Breast epithelium (tissue), 4 donors: ENCODE measurements at regions not wholly inside any gene's neighbourhood (a gene's known extent, or its start where the extent isn't known, plus 50 kb on each side); places are given as distances from the start of the nearest gene placed in this dataset.

ENCODE experiments used
- DNase-seq, 2 donors: peaks; one replicate each; pipeline ENCODE4 v3.0.0-alpha.2; 2019; ENCODE audit warnings: low spot score in 2 of 2
- H3K27ac ChIP-seq, 2 donors: fragments of 200-600 bp; sonication (generic) in 1 of 2; one replicate each; pipeline ENCODE4 v1.5.1; 2016 to 2019; ENCODE audit warnings: mild to moderate bottlenecking in 1 of 2
- H3K27me3 ChIP-seq, 2 donors: fragments of 200-600 bp; sonication (generic) in 1 of 2; one replicate each; pipeline versions ENCODE4 v1.5.1 to v1.6.0; 2017 to 2019; ENCODE audit warnings: control low read depth in 1 of 2, mild to moderate bottlenecking in 1 of 2
- H3K36me3 ChIP-seq: fragments of 200-600 bp; one replicate; pipeline ENCODE4 v1.5.1; 2019
- H3K4me1 ChIP-seq, 2 donors: fragments of 200-600 bp; sonication (generic); one replicate each; pipeline ENCODE4 v1.5.1; 2016 to 2019; ENCODE audit warnings: control low read depth in 1 of 2
- H3K4me3 ChIP-seq, 3 donors: fragments of 200-600 bp; sonication (generic); 1 replicate in 2 of 3; 2 replicates in 1 of 3; pipeline ENCODE4 v1.5.1; 2016 to 2019; ENCODE audit warnings: mild to moderate bottlenecking in 3 of 3, moderate library complexity in 2 of 3
- H3K9me3 ChIP-seq, 2 donors: fragments of 200-600 bp; sonication (generic) in 1 of 2; one replicate each; pipeline ENCODE4 v1.5.1; 2016 to 2019; ENCODE audit warnings: control low read depth in 1 of 2
- POLR2A ChIP-seq: fragments of 450-650 bp; IDR thresholded peaks from one replicate; pipeline ENCODE4 v1.6.1; 2016; ENCODE audit warnings: antibody characterized with exemption, mild to moderate bottlenecking, moderate library complexity
- POLR2AphosphoS5 ChIP-seq, 3 donors: sonication (generic); formaldehyde crosslinking; IDR thresholded peaks; one replicate each; pipeline ENCODE4 v1.6.1; 2017; ENCODE audit warnings: antibody characterized with exemption in 3 of 3
- intact Hi-C: fragments of 100-400 bp; cut with DNase I; formaldehyde crosslinking; loops from one replicate; pipeline ENCODE4 v1.15.1; 2023; ENCODE audit warnings: low total_unique reads
- TF ChIP-seq, protein P1 (sequence below), 3 donors: fragments of 450-650 bp; IDR thresholded peaks; one replicate each; pipeline ENCODE4 v1.5.1; 2016 to 2017; ENCODE audit warnings: antibody characterized with exemption in 3 of 3, mild to moderate bottlenecking in 3 of 3, moderate library complexity in 3 of 3

- DNase-seq: no peak
Measured at GRCh38 chr18:75521816-75522215, 94.3 kb upstream of the SMIM21 start.

DNA sequence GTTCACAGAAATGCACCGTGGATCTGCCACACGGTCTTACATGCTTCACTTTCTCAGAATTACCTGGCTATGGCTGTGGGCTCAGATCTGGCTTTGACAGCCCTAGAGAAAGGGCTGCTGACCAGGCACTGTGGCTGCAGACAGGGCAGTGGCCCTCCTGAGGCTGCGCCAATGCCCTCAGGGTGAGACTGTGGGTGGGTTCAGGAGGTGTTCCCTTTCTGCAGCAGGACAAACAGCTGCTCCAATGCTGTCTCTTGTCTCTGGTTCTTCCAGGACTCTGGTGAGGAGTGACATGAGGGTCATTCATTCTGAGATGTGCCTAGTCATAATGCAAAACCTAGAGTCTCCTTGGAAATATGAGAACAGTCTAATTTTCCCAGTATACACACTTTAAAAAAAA, 90.5 kb upstream of the SMIM21 start:
- Histone ChIP-seq H3K9me3 (peaks cover 7 to 9% of the 10 kb centered on the region in 2 donors), H3K27ac (no peak overlapping the region), H3K27me3 (no peaks in the 10 kb centered on the region), H3K4me1 (no peaks in the 10 kb centered on the region), H3K4me3 (no peak overlapping the region), H3K36me3 (no peaks in the 10 kb centered on the region)
- DNase-seq: no peak
- intact Hi-C loops: no loop called here
- TF ChIP-seq POLR2A (no peak), POLR2AphosphoS5 (IDR thresholded peaks at IDR 0.05) (no peak)
- TF ChIP-seq, protein P1, sequence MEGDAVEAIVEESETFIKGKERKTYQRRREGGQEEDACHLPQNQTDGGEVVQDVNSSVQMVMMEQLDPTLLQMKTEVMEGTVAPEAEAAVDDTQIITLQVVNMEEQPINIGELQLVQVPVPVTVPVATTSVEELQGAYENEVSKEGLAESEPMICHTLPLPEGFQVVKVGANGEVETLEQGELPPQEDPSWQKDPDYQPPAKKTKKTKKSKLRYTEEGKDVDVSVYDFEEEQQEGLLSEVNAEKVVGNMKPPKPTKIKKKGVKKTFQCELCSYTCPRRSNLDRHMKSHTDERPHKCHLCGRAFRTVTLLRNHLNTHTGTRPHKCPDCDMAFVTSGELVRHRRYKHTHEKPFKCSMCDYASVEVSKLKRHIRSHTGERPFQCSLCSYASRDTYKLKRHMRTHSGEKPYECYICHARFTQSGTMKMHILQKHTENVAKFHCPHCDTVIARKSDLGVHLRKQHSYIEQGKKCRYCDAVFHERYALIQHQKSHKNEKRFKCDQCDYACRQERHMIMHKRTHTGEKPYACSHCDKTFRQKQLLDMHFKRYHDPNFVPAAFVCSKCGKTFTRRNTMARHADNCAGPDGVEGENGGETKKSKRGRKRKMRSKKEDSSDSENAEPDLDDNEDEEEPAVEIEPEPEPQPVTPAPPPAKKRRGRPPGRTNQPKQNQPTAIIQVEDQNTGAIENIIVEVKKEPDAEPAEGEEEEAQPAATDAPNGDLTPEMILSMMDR (IDR thresholded peaks at IDR 0.05): no peak

More at GRCh38 chr18:75521816-75522215, 94.3 kb upstream of the SMIM21 start:
- intact Hi-C loops: no loop called here
- Histone ChIP-seq H3K27me3 (no peaks in the 10 kb centered on the region), H3K36me3 (no peaks in the 10 kb centered on the region), H3K9me3 (no peaks in the 10 kb centered on the region), H3K27ac (no peak overlapping the region), H3K4me3 (no peak overlapping the region), H3K4me1 (no peaks in the 10 kb centered on the region)
- TF ChIP-seq POLR2AphosphoS5 (IDR thresholded peaks at IDR 0.05) (no peak), POLR2A (no peak)
- TF ChIP-seq, protein P1 (IDR thresholded peaks at IDR 0.05): no peak

GRCh38 chr18:75517286-75517685, 89.8 kb upstream of the SMIM21 start:
- intact Hi-C loops: no loop called here
- Histone ChIP-seq H3K27ac (no peak overlapping the region), H3K4me1 (no peaks in the 10 kb centered on the region), H3K4me3 (no peak overlapping the region), H3K27me3 (no peaks in the 10 kb centered on the region), H3K9me3 (peaks cover 7 to 14% of the 10 kb centered on the region in 2 donors), H3K36me3 (no peaks in the 10 kb centered on the region)
- DNase-seq: no peak
- TF ChIP-seq POLR2A (no peak), POLR2AphosphoS5 (IDR thresholded peaks at IDR 0.05) (no peak)
- TF ChIP-seq, protein P1 (IDR thresholded peaks at IDR 0.05): no peak

- intact Hi-C loops: loop anchor here (10.0 kb wide), 1 partner anchor 933 kb away; no protein-coding TSS in a partner anchor
- Histone ChIP-seq H3K27me3 (no peaks in the 10 kb centered on the region), H3K27ac (no peak overlapping the region), H3K36me3 (no peaks in the 10 kb centered on the region), H3K9me3 (peaks cover 0 to 4% of the 10 kb centered on the region in 2 donors), H3K4me1 (no peaks in the 10 kb centered on the region), H3K4me3 (no peak overlapping the region)
- no peak for DNase-seq
- TF ChIP-seq POLR2AphosphoS5 (IDR thresholded peaks at IDR 0.05) (no peak), POLR2A (no peak)
- TF ChIP-seq, protein P1 (IDR thresholded peaks at IDR 0.05): no peak
Measured at GRCh38 chr18:75507636-75508035, 80.1 kb upstream of the SMIM21 start.

DNA sequence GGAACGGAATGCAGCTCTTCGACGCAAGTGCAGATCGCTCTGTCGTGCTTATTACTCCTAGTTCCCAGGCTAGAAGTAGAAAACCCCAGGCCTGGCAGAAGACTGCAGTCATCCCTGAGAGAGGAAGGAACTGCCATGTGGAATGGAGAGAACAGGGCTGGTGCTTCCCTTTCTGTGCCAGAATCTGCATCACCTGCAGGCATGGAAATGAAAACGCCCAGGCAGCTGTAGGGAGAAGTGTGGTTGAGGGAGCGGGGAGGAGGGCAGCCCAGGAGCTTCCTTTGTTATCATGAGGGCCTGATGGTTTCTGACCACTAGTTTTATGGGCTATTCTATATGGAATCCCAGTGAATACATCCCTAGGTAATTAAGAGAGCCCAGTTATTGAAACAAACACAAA, 79.4 kb upstream of the SMIM21 start:
- H3K4me3 ChIP-seq: no peak overlapping the region
- H3K27ac ChIP-seq: no peak overlapping the region
- H3K36me3 ChIP-seq: no peaks in the 10 kb centered on the region
- no peak for TF ChIP-seq POLR2AphosphoS5 (IDR thresholded peaks at IDR 0.05)
- TF ChIP-seq, protein P1 (IDR thresholded peaks at IDR 0.05): no peak
- no peak for TF ChIP-seq POLR2A
- H3K4me1 ChIP-seq: no peaks in the 10 kb centered on the region
- intact Hi-C loops: loop anchor here (10.0 kb wide), 1 partner anchor 932 kb away; no protein-coding TSS in a partner anchor
- DNase-seq: no peak
- no peaks in the 10 kb centered on the region for H3K9me3 ChIP-seq
- no peaks in the 10 kb centered on the region for H3K27me3 ChIP-seq
